SK-N-MC (cell line): ENCODE measurements at regions not wholly inside any gene's neighbourhood (a gene's known extent, or its start where the extent isn't known, plus 50 kb on each side); places are given as distances from the start of the nearest gene placed in this dataset.

ENCODE experiments used
- EZH2 ChIP-seq: fragments of 200-600 bp; sonication (generic); IDR thresholded peaks from one replicate; pipeline ENCODE4 v1.6.1; 2017; ENCODE audit warnings: antibody characterized with exemption
- FOXP2 ChIP-seq: optimal IDR thresholded peaks from 2 replicates; pipeline ENCODE3; 2011; ENCODE audit warnings: mild to moderate bottlenecking, moderate library complexity; ENCODE audit not compliant: insufficient read depth; ENCODE audit errors: extremely low read length, control extremely low read depth
- POLR2AphosphoS5 ChIP-seq: IDR thresholded peaks from 2 replicates; pipeline ENCODE4 v1.6.1; 2012; ENCODE audit warnings: mild to moderate bottlenecking, low read depth, low read length, borderline replicate concordance

DNA sequence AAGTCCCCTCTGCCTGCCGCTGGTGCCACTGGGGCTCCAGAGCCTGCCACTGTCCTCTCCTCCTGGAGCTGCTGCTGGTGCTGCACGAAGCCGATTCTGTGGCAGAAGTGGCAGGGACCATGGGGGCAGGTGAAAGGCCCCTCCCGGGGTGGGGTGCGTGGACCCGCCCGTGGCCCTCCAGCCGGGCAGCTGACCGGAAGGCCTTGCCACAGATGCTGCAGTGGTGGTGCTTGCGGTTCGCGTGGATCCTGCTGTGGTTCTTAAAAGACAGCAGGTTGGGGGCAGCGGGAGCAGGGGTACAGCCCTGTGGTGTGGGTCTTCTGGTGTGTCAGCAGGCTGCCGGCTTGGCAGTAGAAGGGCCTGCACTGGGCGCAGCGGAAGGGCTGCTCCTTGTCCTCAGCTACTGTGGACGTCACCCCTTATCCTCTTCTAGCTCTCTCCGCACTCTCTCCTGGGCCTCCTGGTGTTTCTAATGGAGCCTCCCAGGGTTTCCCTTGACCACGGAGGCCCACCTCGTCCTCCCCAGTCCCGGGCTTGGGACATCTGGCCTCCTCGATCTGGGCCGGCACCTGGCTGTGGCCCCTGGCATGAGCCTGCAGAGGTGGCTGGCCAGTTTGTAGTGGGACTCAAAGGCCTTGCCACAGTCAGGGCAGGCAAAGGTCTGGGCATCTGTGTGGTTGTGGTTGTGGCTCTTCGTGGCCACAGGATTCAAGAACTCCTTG lies 380.4 kb downstream of the OLFM4 start:
- TF ChIP-seq POLR2AphosphoS5 (no peak), EZH2 (no peak), FOXP2 (no peak)
